HL-60 (cell line): ENCODE measurements at regions not wholly inside any gene's neighbourhood (a gene's known extent, or its start where the extent isn't known, plus 50 kb on each side); places are given as distances from the start of the nearest gene placed in this dataset.

Experiments used
- DNase-seq, 2 experiments: peaks; one replicate each; pipeline ENCODE4 v3.0.0-alpha.2; 2010 to 2020; ENCODE audit warnings: low read depth in 1 of 2, low spot score in 1 of 2
- H3K27ac ChIP-seq: fragments of 250-450 bp; sonication (Bioruptor Pico); replicated peaks from 2 replicates; pipeline ENCODE4 v1.5.1; 2020; ENCODE audit warnings: mild to moderate bottlenecking, moderate library complexity
- H3K27me3 ChIP-seq: fragments of 250-450 bp; sonication (Bioruptor Pico); 2 replicates; pipeline ENCODE4 v1.5.1; 2021; ENCODE audit warnings: mild to moderate bottlenecking, moderate library complexity; ENCODE audit not compliant: insufficient read depth, poor library complexity, severe bottlenecking
- H3K4me3 ChIP-seq: replicated peaks from 2 replicates; pipeline ENCODE4 v1.5.1; 2011; ENCODE audit warnings: mild to moderate bottlenecking, control low read depth, low read length; ENCODE audit not compliant: insufficient read depth
- GABPA ChIP-seq: IDR thresholded peaks from 2 replicates; pipeline ENCODE4 v1.6.1; 2012; ENCODE audit warnings: low read depth
- POLR2AphosphoS5 ChIP-seq: IDR thresholded peaks from 2 replicates; pipeline ENCODE4 v1.6.1; 2012; ENCODE audit warnings: low read depth
- SPI1 ChIP-seq: IDR thresholded peaks from 2 replicates; pipeline ENCODE4 v1.6.1; 2012; ENCODE audit warnings: low read depth, mild to moderate bottlenecking, borderline replicate concordance
- TF ChIP-seq, protein P1 (sequence below): IDR thresholded peaks from one replicate; pipeline ENCODE4 v1.5.1; 2011; ENCODE audit warnings: low read length, control low read depth, inconsistent platforms; ENCODE audit not compliant: insufficient read depth
- TF ChIP-seq, protein P2 (sequence below): IDR thresholded peaks from 2 replicates; pipeline ENCODE4 v1.6.1; 2012; ENCODE audit warnings: low read depth; ENCODE audit not compliant: insufficient replicate concordance

DNA sequence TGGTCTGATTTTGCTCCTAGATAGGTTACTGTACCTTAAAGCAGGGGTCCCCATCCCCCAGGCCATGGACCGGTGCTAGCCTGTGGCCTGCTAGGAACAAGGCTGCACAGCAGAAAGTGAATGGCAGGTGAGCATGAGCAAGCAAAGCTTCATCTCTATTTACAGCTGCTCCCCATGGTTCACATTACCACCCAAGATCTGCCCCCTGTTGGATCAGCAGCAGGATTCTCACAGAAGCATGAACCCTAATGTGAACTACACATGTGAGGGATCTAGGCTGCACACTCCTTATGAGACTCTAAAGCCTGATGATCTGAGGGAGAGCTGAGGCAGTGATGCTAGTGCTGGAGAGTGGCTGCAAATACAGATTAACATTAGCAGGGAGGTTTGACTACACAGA, 78.1 kb downstream of the DRD1 start:
- H3K27ac ChIP-seq, result no peak overlapping the region
- H3K27me3 ChIP-seq, result no peaks in the 10 kb centered on the region
- TF ChIP-seq, protein P1, sequence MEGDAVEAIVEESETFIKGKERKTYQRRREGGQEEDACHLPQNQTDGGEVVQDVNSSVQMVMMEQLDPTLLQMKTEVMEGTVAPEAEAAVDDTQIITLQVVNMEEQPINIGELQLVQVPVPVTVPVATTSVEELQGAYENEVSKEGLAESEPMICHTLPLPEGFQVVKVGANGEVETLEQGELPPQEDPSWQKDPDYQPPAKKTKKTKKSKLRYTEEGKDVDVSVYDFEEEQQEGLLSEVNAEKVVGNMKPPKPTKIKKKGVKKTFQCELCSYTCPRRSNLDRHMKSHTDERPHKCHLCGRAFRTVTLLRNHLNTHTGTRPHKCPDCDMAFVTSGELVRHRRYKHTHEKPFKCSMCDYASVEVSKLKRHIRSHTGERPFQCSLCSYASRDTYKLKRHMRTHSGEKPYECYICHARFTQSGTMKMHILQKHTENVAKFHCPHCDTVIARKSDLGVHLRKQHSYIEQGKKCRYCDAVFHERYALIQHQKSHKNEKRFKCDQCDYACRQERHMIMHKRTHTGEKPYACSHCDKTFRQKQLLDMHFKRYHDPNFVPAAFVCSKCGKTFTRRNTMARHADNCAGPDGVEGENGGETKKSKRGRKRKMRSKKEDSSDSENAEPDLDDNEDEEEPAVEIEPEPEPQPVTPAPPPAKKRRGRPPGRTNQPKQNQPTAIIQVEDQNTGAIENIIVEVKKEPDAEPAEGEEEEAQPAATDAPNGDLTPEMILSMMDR, result no peak
- TF ChIP-seq POLR2AphosphoS5, result no peak
- no peak for TF ChIP-seq GABPA
- TF ChIP-seq, protein P2, sequence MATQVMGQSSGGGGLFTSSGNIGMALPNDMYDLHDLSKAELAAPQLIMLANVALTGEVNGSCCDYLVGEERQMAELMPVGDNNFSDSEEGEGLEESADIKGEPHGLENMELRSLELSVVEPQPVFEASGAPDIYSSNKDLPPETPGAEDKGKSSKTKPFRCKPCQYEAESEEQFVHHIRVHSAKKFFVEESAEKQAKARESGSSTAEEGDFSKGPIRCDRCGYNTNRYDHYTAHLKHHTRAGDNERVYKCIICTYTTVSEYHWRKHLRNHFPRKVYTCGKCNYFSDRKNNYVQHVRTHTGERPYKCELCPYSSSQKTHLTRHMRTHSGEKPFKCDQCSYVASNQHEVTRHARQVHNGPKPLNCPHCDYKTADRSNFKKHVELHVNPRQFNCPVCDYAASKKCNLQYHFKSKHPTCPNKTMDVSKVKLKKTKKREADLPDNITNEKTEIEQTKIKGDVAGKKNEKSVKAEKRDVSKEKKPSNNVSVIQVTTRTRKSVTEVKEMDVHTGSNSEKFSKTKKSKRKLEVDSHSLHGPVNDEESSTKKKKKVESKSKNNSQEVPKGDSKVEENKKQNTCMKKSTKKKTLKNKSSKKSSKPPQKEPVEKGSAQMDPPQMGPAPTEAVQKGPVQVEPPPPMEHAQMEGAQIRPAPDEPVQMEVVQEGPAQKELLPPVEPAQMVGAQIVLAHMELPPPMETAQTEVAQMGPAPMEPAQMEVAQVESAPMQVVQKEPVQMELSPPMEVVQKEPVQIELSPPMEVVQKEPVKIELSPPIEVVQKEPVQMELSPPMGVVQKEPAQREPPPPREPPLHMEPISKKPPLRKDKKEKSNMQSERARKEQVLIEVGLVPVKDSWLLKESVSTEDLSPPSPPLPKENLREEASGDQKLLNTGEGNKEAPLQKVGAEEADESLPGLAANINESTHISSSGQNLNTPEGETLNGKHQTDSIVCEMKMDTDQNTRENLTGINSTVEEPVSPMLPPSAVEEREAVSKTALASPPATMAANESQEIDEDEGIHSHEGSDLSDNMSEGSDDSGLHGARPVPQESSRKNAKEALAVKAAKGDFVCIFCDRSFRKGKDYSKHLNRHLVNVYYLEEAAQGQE, result no peak
- TF ChIP-seq SPI1, result no peak
- no peak overlapping the region for H3K4me3 ChIP-seq
- DNase-seq, result no peak

- no peak for DNase-seq
- TF ChIP-seq, protein P1, result no peak
- TF ChIP-seq GABPA, result no peak
- no peak for TF ChIP-seq POLR2AphosphoS5
Measured at GRCh38 chr5:175363300-175363699, 80.7 kb downstream of the DRD1 start.

DNA sequence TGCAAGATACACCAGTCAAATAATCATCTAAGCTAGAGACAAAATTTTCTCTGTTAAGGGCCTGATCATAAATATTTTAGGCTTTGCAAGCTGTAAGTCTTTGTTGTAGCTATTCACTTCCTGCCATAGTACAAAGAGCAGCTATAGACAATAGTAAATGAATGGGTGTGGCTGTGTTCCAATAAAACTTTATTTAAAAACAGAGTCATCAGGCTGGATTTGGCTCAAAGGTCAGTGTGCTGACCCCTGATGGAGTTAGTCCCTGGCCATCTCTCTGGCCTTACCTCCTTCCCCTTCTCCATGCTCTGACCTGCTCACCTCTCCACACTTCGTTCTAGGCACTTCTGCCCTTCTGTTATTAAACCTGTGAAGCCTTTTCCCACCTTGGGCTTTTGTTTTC, 86.0 kb downstream of the DRD1 start:
- no peaks in the 10 kb centered on the region for H3K27me3 ChIP-seq
- H3K27ac ChIP-seq, result no peak overlapping the region
- H3K4me3 ChIP-seq, result no peak overlapping the region
- TF ChIP-seq GABPA (no peak), SPI1 (no peak), POLR2AphosphoS5 (no peak)
- TF ChIP-seq, protein P1, result no peak
- TF ChIP-seq, protein P2, result no peak
- no peak for DNase-seq

More at GRCh38 chr5:175363300-175363699, 80.7 kb downstream of the DRD1 start:
- Histone ChIP-seq H3K27me3 (no peaks in the 10 kb centered on the region), H3K4me3 (no peak overlapping the region), H3K27ac (no peak overlapping the region)

- H3K27me3 ChIP-seq, result no peaks in the 10 kb centered on the region
- DNase-seq, result no peak
- H3K4me3 ChIP-seq, result no peak overlapping the region
- H3K27ac ChIP-seq, result no peak overlapping the region
- TF ChIP-seq, protein P1, result no peak
- TF ChIP-seq, protein P2, result no peak
- TF ChIP-seq GABPA (no peak), POLR2AphosphoS5 (no peak), SPI1 (no peak)
Measured at GRCh38 chr5:175356428-175356827, 87.6 kb downstream of the DRD1 start.
